Endothelial cell of umbilical vein (primary cell): ENCODE measurements at regions not wholly inside any gene's neighbourhood (a gene's known extent, or its start where the extent isn't known, plus 50 kb on each side); places are given as distances from the start of the nearest gene placed in this dataset.

Source experiments
- BruUV-seq: library from RNA; stranded (reverse); fragments of 400-500 nt; replicated peaks from 2 replicates; lab custom pipeline; 2021; lab: Mats Ljungman, UMichigan
- CTCF ChIA-PET: fragments of 300-600, 350-600 bp; sonication (Branson Sonifier 250); formaldehyde crosslinking; loops from one replicate; lab custom pipeline; 2021; ENCODE audit warnings: antibody characterized with exemption, inconsistent platforms; lab: Charles Lee
- POLR2A ChIA-PET: fragments of 300-600, 350-600 bp; sonication (Branson Sonifier 250); formaldehyde crosslinking; loops from one replicate; lab custom pipeline; 2021; ENCODE audit warnings: antibody characterized with exemption, inconsistent platforms; lab: Charles Lee
- DNase-seq: peaks from one replicate; pipeline ENCODE4 v3.0.0-alpha.2; 2011; ENCODE audit warnings: low read depth, low spot score
- FAIRE-seq: peaks from 2 replicates; lab custom pipeline; 2011; peaks lifted over from hg19 to GRCh38; lab: Jason Lieb, UNC
- H2AFZ ChIP-seq: 2 replicates; pipeline ENCODE4 v1.6.0; 2012; ENCODE audit warnings: low read depth, low read length, control low read depth, inconsistent platforms
- H3K27ac ChIP-seq: 2 replicates; pipeline ENCODE4 v1.5.1; 2011; ENCODE audit warnings: low read depth, mild to moderate bottlenecking, control low read depth, low read length, moderate library complexity; ENCODE audit not compliant: insufficient read depth
- H3K27me3 ChIP-seq, 2 experiments: 2 replicates each; pipeline versions ENCODE4 v1.6.0 to v1.6.1; 2011; ENCODE audit warnings: low read length in 2 of 2, mixed read lengths in 1 of 2; ENCODE audit not compliant: control insufficient read depth in 2 of 2, insufficient read depth in 2 of 2
- H3K36me3 ChIP-seq, 2 experiments: 2 replicates in 1 of 2; 3 replicates in 1 of 2; pipeline ENCODE4 v1.5.1; 2011; ENCODE audit warnings: low read length in 2 of 2, mild to moderate bottlenecking in 1 of 2, moderate library complexity in 1 of 2; ENCODE audit not compliant: control insufficient read depth in 2 of 2, insufficient read depth in 2 of 2; ENCODE audit errors: extremely low read depth in 1 of 2
- H3K4me1 ChIP-seq: 3 replicates; pipeline ENCODE4 v1.5.1; 2011; ENCODE audit warnings: mild to moderate bottlenecking, low read length; ENCODE audit not compliant: control insufficient read depth, insufficient read depth; ENCODE audit errors: extremely low read depth
- H3K4me2 ChIP-seq: 2 replicates; pipeline ENCODE4 v1.6.1; 2011; ENCODE audit warnings: low read length, control low read depth, mixed read lengths; ENCODE audit not compliant: insufficient read depth
- H3K4me3 ChIP-seq, 3 experiments: fragments of 200-600 bp in 1 of 3; sonication (generic), shearing (Covaris generic) in 1 of 3; replicated peaks in 1 of 3; 2 replicates each; pipeline ENCODE4 v1.5.1; 2011 to 2016; ENCODE audit warnings: control low read depth in 3 of 3, low read length in 3 of 3, mild to moderate bottlenecking in 2 of 3, inconsistent platforms in 1 of 3, low read depth in 1 of 3, moderate library complexity in 1 of 3; ENCODE audit not compliant: insufficient read depth in 1 of 3
- H3K79me2 ChIP-seq: 2 replicates; pipeline ENCODE4 v1.6.0; 2012; ENCODE audit warnings: low read length, inconsistent platforms; ENCODE audit not compliant: control insufficient read depth, insufficient read depth
- H3K9ac ChIP-seq: replicated peaks from 2 replicates; pipeline ENCODE3; 2011; ENCODE audit warnings: low read length, control low read depth; ENCODE audit not compliant: insufficient read depth; ENCODE audit errors: extremely low read depth
- H3K9me1 ChIP-seq: replicated peaks from 3 replicates; pipeline ENCODE4 v1.6.0; 2011; ENCODE audit warnings: mild to moderate bottlenecking, low read length; ENCODE audit not compliant: control insufficient read depth, insufficient read depth; ENCODE audit errors: extremely low read depth
- H3K9me3 ChIP-seq: replicated peaks from 2 replicates; pipeline ENCODE4 v1.5.1; 2012; ENCODE audit warnings: low read length, inconsistent platforms; ENCODE audit not compliant: control insufficient read depth, insufficient read depth
- H4K20me1 ChIP-seq: replicated peaks from 2 replicates; pipeline ENCODE3; 2011; ENCODE audit warnings: mild to moderate bottlenecking, low read length; ENCODE audit not compliant: control insufficient read depth, insufficient read depth; ENCODE audit errors: extremely low read depth
- CTCF ChIP-seq, 2 donors: IDR thresholded peaks; 1 replicate in 1 of 2; 2 replicates in 1 of 2; pipeline ENCODE4 v1.5.1; 2011; ENCODE audit warnings: low read length in 2 of 2, mild to moderate bottlenecking in 2 of 2, moderate library complexity in 2 of 2, control low read depth in 1 of 2, inconsistent platforms in 1 of 2, low read depth in 1 of 2; ENCODE audit not compliant: insufficient read depth in 1 of 2; ENCODE audit errors: extremely low read depth in 1 of 2
- EZH2 ChIP-seq: IDR thresholded peaks from 2 replicates; pipeline ENCODE4 v1.6.1; 2012; ENCODE audit warnings: borderline replicate concordance, low read depth, mild to moderate bottlenecking, moderate library complexity, low read length, inconsistent platforms; ENCODE audit not compliant: severe bottlenecking
- FOS ChIP-seq: IDR thresholded peaks from 2 replicates; pipeline ENCODE4 v1.6.1; 2011; ENCODE audit warnings: mild to moderate bottlenecking, low read length, moderate library complexity, borderline replicate concordance; ENCODE audit not compliant: insufficient read depth
- GATA2 ChIP-seq: IDR thresholded peaks from 2 replicates; pipeline ENCODE4 v1.7.0; 2011; ENCODE audit warnings: low read depth, mild to moderate bottlenecking, moderate library complexity, mixed read lengths, low read length; ENCODE audit not compliant: insufficient read length, insufficient read depth
- JUN ChIP-seq: IDR thresholded peaks from 2 replicates; pipeline ENCODE4 v1.6.1; 2011; ENCODE audit warnings: borderline replicate concordance, low read depth; ENCODE audit not compliant: insufficient read length, insufficient read depth
- MAX ChIP-seq: IDR thresholded peaks from 2 replicates; pipeline ENCODE4 v1.6.1; 2011; ENCODE audit not compliant: insufficient read depth, insufficient read length
- MYC ChIP-seq: IDR thresholded peaks from one replicate; pipeline ENCODE4 v1.6.1; 2011; ENCODE audit warnings: mild to moderate bottlenecking, low read depth, low read length
- POLR2A ChIP-seq: IDR thresholded peaks from 2 replicates; pipeline ENCODE4 v1.6.1; 2012; ENCODE audit warnings: low read depth, mild to moderate bottlenecking, control low read depth, low read length
- POLR2AphosphoS5 ChIP-seq: IDR thresholded peaks from 2 replicates; pipeline ENCODE4 v1.6.1; 2012; ENCODE audit warnings: low read depth, mild to moderate bottlenecking, control low read depth, low read length, moderate library complexity; ENCODE audit not compliant: insufficient read depth
- dilution Hi-C: fragments of 300-500 bp; cut with MboI; formaldehyde crosslinking; loops from one replicate; pipeline ENCODE4 v1.15.0; 2019; ENCODE audit warnings: low sequenced_read_pairs; ENCODE audit not compliant: extremely low pct_ligation_motif_present
- intact Hi-C: fragments of 100-400 bp; cut with micrococcal nuclease; formaldehyde crosslinking; loops from one replicate; pipeline ENCODE4 v1.10.0; 2022

- H3K27ac ChIP-seq, result no peak overlapping the region
- ChIA-PET POLR2A (no interaction called here), CTCF (interaction anchor here (0.8 to 2.0 kb wide), 2 partner anchors 27 to 62 kb away, joined by 3 to 7 read pairs; no protein-coding TSS in a partner anchor)
- no peaks in the 10 kb centered on the region for H4K20me1 ChIP-seq
- no peaks in the 10 kb centered on the region for H3K9me3 ChIP-seq
- dilution Hi-C loops, result no loop called here
- DNase-seq (no peak), FAIRE-seq (no peak)
- no peaks in the 10 kb centered on the region for H3K36me3 ChIP-seq
- no peaks in the 10 kb centered on the region for H3K79me2 ChIP-seq
- H2AFZ ChIP-seq, result peak overlapping the region; percentile 29
- no peak for TF ChIP-seq FOS
- TF ChIP-seq POLR2AphosphoS5, result no peak
- no peak for TF ChIP-seq JUN
- no peak for TF ChIP-seq POLR2A
- no peak for TF ChIP-seq MYC
- no peak for TF ChIP-seq EZH2
- no peak for TF ChIP-seq CTCF (IDR thresholded peaks at IDR 0.05; ENCODE audit: extremely low read depth in 1 of 2, insufficient read depth in 1 of 2, low read depth in 1 of 2, low read length in 2 of 2)
- no peak for TF ChIP-seq GATA2
- no peak for TF ChIP-seq MAX
- BruUV-seq, result no TSS peak
- intact Hi-C loops, result no loop called here
- H3K4me2 ChIP-seq, result no peak overlapping the region
- no peaks in the 10 kb centered on the region for H3K9me1 ChIP-seq
- no peak overlapping the region for H3K9ac ChIP-seq
- peaks cover 5 to 8% of the 10 kb centered on the region in 2 experiments for H3K27me3 ChIP-seq
- no peak overlapping the region for H3K4me3 ChIP-seq
- H3K4me1 ChIP-seq, result peaks cover 8% of the 10 kb centered on the region
Measured at GRCh38 chr15:63439536-63440264, 58.1 kb upstream of the CA12 start.
